NCI-H146 (cell line): ENCODE measurements at regions not wholly inside any gene's neighbourhood (a gene's known extent, or its start where the extent isn't known, plus 50 kb on each side); places are given as distances from the start of the nearest gene placed in this dataset.
A peak's percentile ranks its signal among the peaks of the same experiment; 100 is the strongest.

ENCODE experiments used
- DNase-seq: peaks from one replicate; lab custom pipeline; 2025; lab: John Stamatoyannopoulos, UW

GRCh38 chr20:39268491-39268951 is 306.4 kb downstream of the DHX35 start:
- DNase-seq: no peak

GRCh38 chr20:39266989-39267388 is 304.8 kb downstream of the DHX35 start:
- no peak for DNase-seq

DNA sequence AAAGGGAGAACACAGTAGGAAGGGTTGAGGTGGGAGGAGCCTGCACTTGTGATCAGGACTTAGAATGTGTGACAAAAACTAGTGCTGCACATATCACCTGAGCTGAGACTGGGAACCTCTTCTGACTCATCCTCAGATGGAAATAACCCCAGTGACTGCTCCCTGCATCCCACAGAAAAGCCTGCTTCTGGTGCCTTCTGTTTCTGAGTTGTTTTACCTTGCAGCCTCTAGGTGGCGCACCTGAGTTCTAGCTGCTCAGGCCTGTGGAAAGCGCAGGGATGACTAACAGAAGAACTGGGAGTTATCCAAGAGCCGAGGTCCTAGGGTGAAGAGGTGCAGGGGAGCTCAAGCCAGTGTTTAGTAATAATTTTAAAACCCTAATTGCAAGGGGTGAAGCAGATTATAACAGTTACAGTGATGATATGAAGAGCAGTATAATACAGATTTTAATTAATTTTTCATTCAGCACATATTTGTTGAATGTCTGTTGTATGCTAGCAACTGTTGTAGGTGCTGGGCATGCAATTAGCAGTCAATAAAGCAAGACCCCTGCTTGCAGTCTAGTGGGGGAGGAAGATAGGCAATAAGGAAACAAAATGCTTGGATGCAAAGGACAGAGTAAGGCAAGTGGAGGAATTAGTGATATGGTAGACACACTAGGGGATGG is 302.5 kb downstream of the DHX35 start:
- DNase-seq: peak; percentile 45

- no peak for DNase-seq
Measured at GRCh38 chr20:39263076-39263475, 300.9 kb downstream of the DHX35 start.

- DNase-seq: no peak
Measured at GRCh38 chr20:39259808-39260207, 297.7 kb downstream of the DHX35 start.

DNA sequence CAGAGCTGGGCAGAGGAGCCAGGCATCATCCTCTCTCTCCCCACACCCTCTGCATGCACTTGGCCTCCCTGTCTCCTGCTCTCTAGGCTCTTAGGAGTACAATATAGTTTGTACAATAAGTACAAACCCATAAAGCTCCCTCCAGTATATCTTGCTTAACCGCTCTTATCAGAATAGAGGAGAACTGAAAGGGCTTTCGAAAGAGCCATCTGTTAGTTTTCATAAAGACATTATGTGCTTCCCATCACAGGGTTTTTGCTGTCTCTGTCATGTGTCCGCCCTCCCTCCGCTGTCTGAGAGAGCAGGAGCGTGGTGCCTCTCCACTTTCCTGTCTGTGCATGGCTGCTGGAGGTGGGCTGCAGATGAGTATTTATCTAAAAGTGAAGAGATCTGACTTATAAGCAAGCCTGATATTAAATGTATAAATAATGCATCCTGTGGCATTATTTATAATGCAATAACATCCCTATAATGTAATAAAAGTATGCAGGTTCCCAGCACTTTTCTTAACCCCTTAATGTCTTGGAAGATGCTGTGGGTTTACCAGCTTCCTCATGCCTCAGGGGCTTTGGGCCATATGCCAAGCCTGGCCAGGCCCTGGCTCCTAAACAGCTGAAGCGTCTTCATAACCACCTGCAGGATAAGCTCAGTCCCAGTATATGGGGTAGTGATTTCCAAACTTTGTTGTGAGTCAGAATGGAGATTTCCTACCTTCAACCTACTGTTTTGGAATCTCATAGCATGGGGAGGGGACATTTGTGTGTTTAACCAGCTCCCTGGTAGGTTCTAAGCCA is 297.1 kb downstream of the DHX35 start:
- no peak for DNase-seq

DNA sequence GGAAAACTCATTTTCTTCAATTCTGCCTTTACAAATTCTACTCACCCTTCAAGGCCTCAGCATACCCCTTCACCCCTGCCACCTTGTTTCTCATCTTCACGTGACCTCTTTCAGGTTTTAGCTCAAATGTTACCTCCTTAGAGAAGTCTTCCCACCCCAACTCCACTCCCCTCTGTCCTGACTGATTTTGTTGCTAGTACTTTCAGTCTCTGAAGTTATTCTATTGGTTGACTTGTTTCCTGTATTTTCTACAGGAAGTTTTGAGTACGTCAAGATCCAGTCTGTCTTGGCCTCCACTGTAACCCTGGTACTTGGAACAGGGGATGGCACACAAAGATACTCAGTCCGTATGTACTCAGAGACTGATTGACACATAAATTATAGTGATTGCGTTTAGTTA is 296.1 kb downstream of the DHX35 start:
- DNase-seq: no peak

- DNase-seq: no peak
Measured at GRCh38 chr20:39253051-39253755, 291.1 kb downstream of the DHX35 start.

DNA sequence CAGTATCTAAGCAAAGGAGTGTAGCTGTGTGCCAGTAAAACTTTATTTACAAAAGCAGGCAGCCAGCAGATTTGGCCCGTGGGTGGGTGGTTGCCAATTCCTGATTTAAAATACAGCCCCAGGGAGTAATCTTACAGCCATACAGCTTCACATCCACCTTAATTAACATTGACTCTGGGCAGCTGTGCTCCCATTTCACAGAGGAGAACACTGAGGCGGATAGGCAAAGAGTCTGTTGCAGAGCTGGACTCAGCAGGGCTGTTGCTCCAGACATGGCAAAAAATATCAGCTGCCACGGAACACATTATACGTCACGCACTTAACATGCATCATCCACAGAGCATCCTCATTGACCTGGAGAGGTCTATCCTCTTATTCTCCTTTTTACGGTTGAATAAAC is 289.9 kb downstream of the DHX35 start:
- DNase-seq: no peak

GRCh38 chr20:39249798-39250197 is 287.7 kb downstream of the DHX35 start:
- DNase-seq: no peak

DNA sequence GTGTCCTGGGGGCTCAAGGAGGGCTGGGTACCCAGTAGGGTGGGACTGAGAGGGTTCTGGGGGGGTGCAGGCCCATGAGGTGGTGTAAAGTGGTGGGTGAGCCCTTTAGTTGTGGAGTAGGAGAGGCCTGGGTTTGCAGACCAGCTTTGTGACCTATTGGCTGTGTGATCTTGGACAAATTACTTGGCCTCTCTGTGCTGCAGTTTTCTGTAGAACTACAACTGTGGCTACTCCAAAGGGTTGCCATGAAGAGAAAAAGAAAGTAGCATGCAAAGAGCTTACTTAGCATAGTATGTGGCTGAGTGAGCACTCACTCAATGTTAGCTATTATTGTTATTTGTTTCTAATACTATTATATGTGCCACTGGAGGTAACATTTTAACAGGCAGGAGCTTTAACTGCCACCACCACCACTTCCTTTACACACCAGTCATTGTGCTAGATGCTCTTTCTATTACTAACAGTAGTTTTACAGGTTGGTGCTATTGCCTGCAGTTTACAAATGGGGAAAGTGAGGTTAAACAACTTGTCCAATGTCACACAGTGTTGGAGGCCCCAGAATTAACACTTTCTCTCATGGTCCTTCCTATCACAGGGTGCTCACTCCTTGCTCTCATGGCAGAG is 286.8 kb downstream of the DHX35 start:
- no peak for DNase-seq

- DNase-seq: no peak
Measured at GRCh38 chr20:39248171-39248861, 286.2 kb downstream of the DHX35 start.

DNA sequence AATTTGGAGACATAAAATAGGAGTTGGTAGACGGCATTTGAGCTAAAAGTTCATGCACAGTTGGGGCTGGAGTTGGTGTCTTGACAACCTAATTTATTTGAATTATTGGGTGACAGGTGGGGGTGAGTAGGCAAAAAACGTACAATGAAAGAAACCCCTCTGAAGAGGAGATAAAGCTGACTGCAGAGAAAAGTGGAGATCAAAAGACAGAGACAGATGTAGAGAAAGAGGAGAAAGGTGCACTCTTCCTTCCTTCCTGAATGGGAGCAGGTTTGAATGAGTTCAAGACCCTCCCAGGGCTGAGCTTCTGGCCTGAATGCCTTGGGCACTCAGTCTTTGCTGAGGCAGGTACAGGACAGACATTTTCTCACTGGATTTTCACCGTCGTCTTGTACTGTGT is 284.3 kb downstream of the DHX35 start:
- DNase-seq: no peak

DNA sequence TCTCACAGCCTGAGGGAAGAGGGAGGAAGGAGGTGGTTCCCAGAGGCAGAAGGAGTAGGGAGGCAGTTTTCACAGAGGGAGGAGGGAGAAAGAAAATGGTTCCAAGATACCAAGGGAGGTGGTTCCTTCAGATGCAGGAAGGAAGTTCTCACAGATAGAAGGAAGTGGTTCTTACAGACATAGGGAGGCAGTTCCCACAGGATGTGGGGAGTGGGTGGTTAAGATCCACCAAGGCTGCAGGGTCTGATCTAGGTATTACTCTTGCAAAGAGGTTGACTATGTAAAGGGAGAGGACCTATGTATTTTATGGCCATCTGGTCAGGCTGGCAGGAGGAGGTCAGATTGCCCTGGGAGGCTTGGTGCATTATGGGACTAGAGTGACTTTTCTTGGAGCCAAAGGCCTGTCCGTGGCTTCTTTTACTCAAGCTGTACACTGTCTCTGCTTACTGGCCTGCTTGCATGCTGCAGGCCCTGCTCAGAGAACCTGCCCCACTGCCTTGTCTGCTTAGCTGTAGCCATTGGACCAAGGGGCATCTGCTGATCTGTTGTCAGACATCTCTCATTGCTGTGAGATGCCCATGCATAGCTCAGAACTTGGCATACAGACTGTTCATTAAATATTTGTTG is 283.7 kb downstream of the DHX35 start:
- DNase-seq: no peak

- no peak for DNase-seq
Measured at GRCh38 chr20:39243962-39244361, 281.8 kb downstream of the DHX35 start.

DNA sequence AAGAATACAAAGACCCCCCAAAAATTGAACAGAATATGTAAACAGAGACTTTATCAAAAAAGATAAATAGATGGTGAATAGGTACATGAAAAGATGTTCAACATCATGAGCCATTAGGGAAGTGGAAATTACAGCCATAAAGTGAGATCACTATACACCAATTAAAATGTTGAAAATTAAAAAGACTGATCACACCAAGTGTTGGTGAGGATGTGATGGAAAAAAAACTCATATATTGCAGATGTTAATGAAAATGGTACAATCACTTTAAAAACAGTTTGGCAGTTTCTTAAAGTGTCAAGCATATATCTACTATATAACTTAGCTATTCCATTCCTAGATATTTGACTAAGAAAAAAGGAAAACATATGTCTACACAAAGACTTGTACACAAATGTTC is 280.5 kb downstream of the DHX35 start:
- no peak for DNase-seq

GRCh38 chr20:39234520-39235095 is 272.5 kb downstream of the DHX35 start:
- no peak for DNase-seq

DNA sequence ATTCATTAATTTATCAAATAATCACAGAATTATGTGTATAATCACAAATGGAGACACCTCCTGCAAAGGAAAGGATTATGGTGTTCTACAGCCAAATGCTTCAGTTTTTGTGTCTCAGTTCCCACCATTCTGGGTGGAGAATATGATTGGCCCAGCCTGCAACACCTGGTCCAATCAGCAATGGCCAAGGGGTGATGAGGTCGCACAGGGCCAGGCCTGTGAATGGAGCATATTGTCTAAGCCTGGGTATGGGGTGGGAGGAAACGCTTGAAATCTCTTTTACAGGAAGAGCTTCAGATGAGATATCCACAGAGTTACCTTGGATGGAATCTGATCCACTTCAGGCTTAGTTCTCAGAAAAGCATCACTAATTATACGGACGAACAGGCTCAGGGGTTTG is 271.6 kb downstream of the DHX35 start:
- no peak for DNase-seq

DNA sequence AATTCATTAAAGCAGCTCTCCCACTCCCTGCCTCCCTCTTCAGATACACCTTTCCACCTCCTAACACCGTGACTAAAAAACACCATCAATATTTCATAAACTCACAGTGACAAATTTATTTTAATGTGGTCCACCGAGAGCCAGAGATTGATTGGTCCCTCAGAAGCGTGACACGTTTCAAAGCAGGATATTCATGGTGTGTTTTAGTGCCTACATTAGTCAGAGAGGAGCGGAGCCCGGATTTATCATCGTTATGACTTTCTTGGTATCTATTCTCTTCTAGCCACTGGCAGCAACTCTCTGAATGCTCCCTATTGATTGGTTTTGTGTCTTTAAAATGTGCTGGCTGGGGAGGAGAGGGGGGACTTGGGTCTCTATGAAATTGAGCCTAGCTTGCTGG is 265.3 kb downstream of the DHX35 start:
- DNase-seq: no peak

GRCh38 chr20:39225978-39226377 is 263.8 kb downstream of the DHX35 start:
- no peak for DNase-seq

- DNase-seq: no peak
Measured at GRCh38 chr20:39225536-39225935, 263.4 kb downstream of the DHX35 start.
